ENCODE measurements at regions not wholly inside any gene's neighbourhood (a gene's known extent, or its start where the extent isn't known, plus 50 kb on each side); places are given as distances from the start of the nearest gene placed in this dataset.
"Not testable (repeated sequence)": the region's sequence is repeated elsewhere in the genome, so short reads cannot be mapped to it uniquely, and the experiment has no call there.

GRCh38 chr9:90069085-90069484 is 464.3 kb downstream of the GADD45G start:
- Histone ChIP-seq H3K4me3 (no peak overlapping the region), H3K9me3 (ENCODE audit: low read depth, low read length) (no peaks in the 10 kb centered on the region), H3K27ac (no peak overlapping the region), H3K36me3 (ENCODE audit: insufficient read depth, low read length) (no peaks in the 10 kb centered on the region), H3K9ac (ENCODE audit: insufficient read length) (no peak overlapping the region)
- no peak for DNase-seq (ENCODE audit: low read depth, low spot score)
- TF ChIP-seq POLR2AphosphoS5 (IDR thresholded peaks at IDR 0.05; ENCODE audit: borderline replicate concordance, low read depth, low read length) = no peak
- no peak for TF ChIP-seq EZH2 (IDR thresholded peaks at IDR 0.05)
- no peak for TF ChIP-seq FOXP2 (optimal IDR thresholded peaks at IDR 0.05; ENCODE audit: control extremely low read depth, extremely low read length, insufficient read depth)

- Histone ChIP-seq H3K9me3 (ENCODE audit: low read depth, low read length) (no peaks in the 10 kb centered on the region), H3K27ac (no peak overlapping the region), H3K9ac (ENCODE audit: insufficient read length) (no peak overlapping the region), H3K4me3 (no peak overlapping the region), H3K36me3 (ENCODE audit: insufficient read depth, low read length) (no peaks in the 10 kb centered on the region)
- no peak for TF ChIP-seq FOXP2 (optimal IDR thresholded peaks at IDR 0.05; ENCODE audit: control extremely low read depth, extremely low read length, insufficient read depth)
- TF ChIP-seq EZH2 (IDR thresholded peaks at IDR 0.05) = no peak
- TF ChIP-seq POLR2AphosphoS5 (IDR thresholded peaks at IDR 0.05; ENCODE audit: borderline replicate concordance, low read depth, low read length) = no peak
- DNase-seq (ENCODE audit: low read depth, low spot score) = no peak
Observed at GRCh38 chr9:90070056-90070455, 465.2 kb downstream of the GADD45G start.

- Histone ChIP-seq H3K27ac (no peak overlapping the region), H3K36me3 (ENCODE audit: insufficient read depth, low read length) (no peaks in the 10 kb centered on the region), H3K9ac (ENCODE audit: insufficient read length) (no peak overlapping the region), H3K9me3 (ENCODE audit: low read depth, low read length) (no peaks in the 10 kb centered on the region), H3K4me3 (no peak overlapping the region)
- DNase-seq (ENCODE audit: low read depth, low spot score) = no peak
- TF ChIP-seq EZH2 (IDR thresholded peaks at IDR 0.05) (no peak), FOXP2 (optimal IDR thresholded peaks at IDR 0.05; ENCODE audit: control extremely low read depth, extremely low read length, insufficient read depth) (no peak), POLR2AphosphoS5 (IDR thresholded peaks at IDR 0.05; ENCODE audit: borderline replicate concordance, low read depth, low read length) (no peak)
Observed at GRCh38 chr9:90070469-90070868, 465.7 kb downstream of the GADD45G start.

- DNase-seq (ENCODE audit: low read depth, low spot score) = no peak
- H3K9me3 ChIP-seq (ENCODE audit: low read depth, low read length) = no peaks in the 10 kb centered on the region
- TF ChIP-seq FOXP2 (optimal IDR thresholded peaks at IDR 0.05; ENCODE audit: control extremely low read depth, extremely low read length, insufficient read depth) = no peak
- TF ChIP-seq POLR2AphosphoS5 (IDR thresholded peaks at IDR 0.05; ENCODE audit: borderline replicate concordance, low read depth, low read length) = no peak
- TF ChIP-seq EZH2 (IDR thresholded peaks at IDR 0.05) = no peak
- no peak overlapping the region for H3K27ac ChIP-seq
- H3K36me3 ChIP-seq (ENCODE audit: insufficient read depth, low read length) = no peaks in the 10 kb centered on the region
- H3K9ac ChIP-seq (ENCODE audit: insufficient read length) = no peak overlapping the region
- no peak overlapping the region for H3K4me3 ChIP-seq
Observed at GRCh38 chr9:90070931-90071660, 466.3 kb downstream of the GADD45G start.

GRCh38 chr9:90073186-90073945 is 468.6 kb downstream of the GADD45G start:
- H3K9ac ChIP-seq (ENCODE audit: insufficient read length) = no peak overlapping the region
- no peak for DNase-seq (ENCODE audit: low read depth, low spot score)
- H3K36me3 ChIP-seq (ENCODE audit: insufficient read depth, low read length) = no peaks in the 10 kb centered on the region
- no peak overlapping the region for H3K4me3 ChIP-seq
- no peak for TF ChIP-seq POLR2AphosphoS5 (IDR thresholded peaks at IDR 0.05; ENCODE audit: borderline replicate concordance, low read depth, low read length)
- no peak for TF ChIP-seq EZH2 (IDR thresholded peaks at IDR 0.05)
- TF ChIP-seq FOXP2 (optimal IDR thresholded peaks at IDR 0.05; ENCODE audit: control extremely low read depth, extremely low read length, insufficient read depth) = no peak
- no peak overlapping the region for H3K27ac ChIP-seq
- H3K9me3 ChIP-seq (ENCODE audit: low read depth, low read length) = no peaks in the 10 kb centered on the region

- no peak overlapping the region for H3K27ac ChIP-seq
- DNase-seq (ENCODE audit: low read depth, low spot score) = no peak
- no peaks in the 10 kb centered on the region for H3K36me3 ChIP-seq (ENCODE audit: insufficient read depth, low read length)
- no peak overlapping the region for H3K9ac ChIP-seq (ENCODE audit: insufficient read length)
- TF ChIP-seq EZH2 (IDR thresholded peaks at IDR 0.05) = no peak
- no peak for TF ChIP-seq POLR2AphosphoS5 (IDR thresholded peaks at IDR 0.05; ENCODE audit: borderline replicate concordance, low read depth, low read length)
- no peak for TF ChIP-seq FOXP2 (optimal IDR thresholded peaks at IDR 0.05; ENCODE audit: control extremely low read depth, extremely low read length, insufficient read depth)
- H3K4me3 ChIP-seq = no peak overlapping the region
- H3K9me3 ChIP-seq (ENCODE audit: low read depth, low read length) = no peaks in the 10 kb centered on the region
Observed at GRCh38 chr9:90074316-90074962, 469.6 kb downstream of the GADD45G start.

- H3K27ac ChIP-seq; H3K9ac ChIP-seq (ENCODE audit: insufficient read length); DNase-seq (ENCODE audit: low read depth, low spot score); H3K36me3 ChIP-seq (ENCODE audit: insufficient read depth, low read length); H3K4me3 ChIP-seq; H3K9me3 ChIP-seq (ENCODE audit: low read depth, low read length): not testable (repeated sequence)
Observed at GRCh38 chr9:90077598-90077997, 472.8 kb downstream of the GADD45G start.

GRCh38 chr9:90078988-90079421 is 474.2 kb downstream of the GADD45G start:
- Histone ChIP-seq H3K9me3 (ENCODE audit: low read depth, low read length) (no peaks in the 10 kb centered on the region), H3K9ac (ENCODE audit: insufficient read length) (no peak overlapping the region), H3K36me3 (ENCODE audit: insufficient read depth, low read length) (no peaks in the 10 kb centered on the region), H3K27ac (no peak overlapping the region), H3K4me3 (no peak overlapping the region)
- DNase-seq (ENCODE audit: low read depth, low spot score) = no peak
- TF ChIP-seq FOXP2 (optimal IDR thresholded peaks at IDR 0.05; ENCODE audit: control extremely low read depth, extremely low read length, insufficient read depth) (no peak), EZH2 (IDR thresholded peaks at IDR 0.05) (no peak), POLR2AphosphoS5 (IDR thresholded peaks at IDR 0.05; ENCODE audit: borderline replicate concordance, low read depth, low read length) (no peak)
